WERI-Rb-1 (cell line): ENCODE measurements at regions not wholly inside any gene's neighbourhood (a gene's known extent, or its start where the extent isn't known, plus 50 kb on each side); places are given as distances from the start of the nearest gene placed in this dataset.

Experiments
- DNase-seq: peaks from one replicate; pipeline ENCODE4 v3.0.0-alpha.2; 2020
- H3K27ac ChIP-seq: fragments of 250-450 bp; sonication (Bioruptor Pico); 2 replicates; pipeline ENCODE4 v1.5.1; 2020; ENCODE audit warnings: mild to moderate bottlenecking, moderate library complexity
- H3K27me3 ChIP-seq: fragments of 250-450 bp; sonication (Bioruptor Pico); 2 replicates; pipeline ENCODE4 v1.5.1; 2021; ENCODE audit warnings: mild to moderate bottlenecking, low read depth, moderate library complexity; ENCODE audit not compliant: insufficient read depth, severe bottlenecking
- H3K36me3 ChIP-seq: fragments of 250-450 bp; sonication (Bioruptor Pico); 2 replicates; pipeline ENCODE4 v1.5.1; 2020; ENCODE audit warnings: mild to moderate bottlenecking, moderate library complexity
- H3K4me3 ChIP-seq: 2 replicates; pipeline ENCODE4 v1.5.1; 2011; ENCODE audit warnings: low read depth, mild to moderate bottlenecking, control low read depth, low read length
- H3K9me3 ChIP-seq: fragments of 250-450 bp; sonication (Bioruptor Pico); 2 replicates; pipeline ENCODE4 v1.5.1; 2021; ENCODE audit warnings: mild to moderate bottlenecking, moderate library complexity; ENCODE audit not compliant: severe bottlenecking
- CTCF ChIP-seq: IDR thresholded peaks from 2 replicates; pipeline ENCODE4 v1.5.1; 2011; ENCODE audit warnings: low read depth, mild to moderate bottlenecking, control low read depth, inconsistent platforms, low read length

DNA sequence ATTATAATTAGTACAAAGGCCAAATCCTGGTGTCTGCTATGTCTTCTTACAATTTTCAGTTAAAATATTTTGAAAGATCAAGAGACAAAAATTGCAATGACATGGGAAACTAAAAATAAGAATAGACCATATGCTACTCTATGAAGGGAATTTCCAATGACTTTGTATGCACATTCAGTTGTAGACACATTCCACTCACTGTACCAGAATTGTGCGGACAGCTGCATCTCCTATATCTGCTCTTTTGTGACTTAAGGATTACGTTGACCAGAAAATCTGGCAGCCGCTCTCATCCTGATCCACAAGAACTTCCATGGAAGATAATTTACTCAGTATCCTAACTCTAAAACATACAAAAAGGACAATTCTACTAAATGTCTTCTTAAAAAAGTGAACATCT is 493.9 kb upstream of the KCNMB2 start:
- DNase-seq = no peak
- Histone ChIP-seq H3K27me3 (no peaks in the 10 kb centered on the region), H3K4me3 (no peak overlapping the region), H3K9me3 (no peaks in the 10 kb centered on the region), H3K36me3 (no peaks in the 10 kb centered on the region), H3K27ac (no peak overlapping the region)
- TF ChIP-seq CTCF = no peak

DNA sequence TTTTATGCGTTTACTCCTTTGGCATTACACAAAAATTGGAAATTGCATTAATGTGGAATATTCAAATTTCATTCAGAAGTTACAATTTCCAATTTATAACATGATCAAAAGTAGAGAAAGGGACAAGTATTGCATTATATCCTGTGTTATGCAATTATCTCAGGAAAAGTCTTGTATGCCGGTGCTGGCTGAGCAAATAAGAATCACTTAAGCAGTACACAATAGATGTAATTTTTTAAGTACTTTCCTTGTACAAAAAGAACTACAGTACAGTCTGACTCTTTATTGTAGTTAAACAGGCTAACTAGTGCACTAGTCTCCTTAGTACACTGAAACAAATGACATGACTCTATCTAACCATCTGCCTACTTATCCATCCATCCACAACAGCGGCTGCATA is 493.2 kb upstream of the KCNMB2 start:
- no peak for DNase-seq
- Histone ChIP-seq H3K27me3 (no peaks in the 10 kb centered on the region), H3K36me3 (no peaks in the 10 kb centered on the region), H3K27ac (no peak overlapping the region), H3K4me3 (no peak overlapping the region), H3K9me3 (no peaks in the 10 kb centered on the region)
- TF ChIP-seq CTCF = no peak

GRCh38 chr3:178044320-178044719 is 491.9 kb upstream of the KCNMB2 start:
- TF ChIP-seq CTCF = no peak
- Histone ChIP-seq H3K4me3 (no peak overlapping the region), H3K36me3 (no peaks in the 10 kb centered on the region), H3K27ac (no peak overlapping the region), H3K27me3 (no peaks in the 10 kb centered on the region), H3K9me3 (no peaks in the 10 kb centered on the region)
- no peak for DNase-seq

GRCh38 chr3:178047496-178047895 is 488.7 kb upstream of the KCNMB2 start:
- Histone ChIP-seq H3K27me3 (no peaks in the 10 kb centered on the region), H3K4me3 (no peak overlapping the region), H3K36me3 (no peaks in the 10 kb centered on the region), H3K27ac (no peak overlapping the region), H3K9me3 (no peaks in the 10 kb centered on the region)
- no peak for TF ChIP-seq CTCF
- DNase-seq = no peak

GRCh38 chr3:178048768-178049167 is 487.5 kb upstream of the KCNMB2 start:
- H3K27ac ChIP-seq = no peak overlapping the region
- DNase-seq = no peak
- no peaks in the 10 kb centered on the region for H3K9me3 ChIP-seq
- H3K36me3 ChIP-seq = no peaks in the 10 kb centered on the region
- no peak overlapping the region for H3K4me3 ChIP-seq
- no peak for TF ChIP-seq CTCF
- no peaks in the 10 kb centered on the region for H3K27me3 ChIP-seq

- DNase-seq = no peak
- Histone ChIP-seq H3K4me3 (no peak overlapping the region), H3K36me3 (no peaks in the 10 kb centered on the region), H3K9me3 (no peaks in the 10 kb centered on the region), H3K27ac (no peak overlapping the region), H3K27me3 (no peaks in the 10 kb centered on the region)
- TF ChIP-seq CTCF = no peak
These were observed 481.8 kb upstream of the KCNMB2 start for GRCh38 chr3:178054471-178054870.
